GM18951 (cell line): ENCODE measurements at regions not wholly inside any gene's neighbourhood (a gene's known extent, or its start where the extent isn't known, plus 50 kb on each side); places are given as distances from the start of the nearest gene placed in this dataset.
"Not testable (repeated sequence)": the region's sequence is repeated elsewhere in the genome, so short reads cannot be mapped to it uniquely, and the experiment has no call there.

ENCODE experiments used
- POLR2A ChIP-seq: IDR thresholded peaks from 4 replicates; pipeline ENCODE4 v1.6.1; 2011; ENCODE audit warnings: mild to moderate bottlenecking; ENCODE audit not compliant: insufficient read length, insufficient read depth; ENCODE audit errors: extremely low read depth
- in situ Hi-C: fragments of 300-500 bp; cut with MboI; formaldehyde crosslinking; loops from one replicate; pipeline ENCODE4 v1.12.0; 2022; ENCODE audit warnings: low sequenced_read_pairs, mixed read lengths, inconsistent platforms; ENCODE audit not compliant: unreplicated experiment

DNA sequence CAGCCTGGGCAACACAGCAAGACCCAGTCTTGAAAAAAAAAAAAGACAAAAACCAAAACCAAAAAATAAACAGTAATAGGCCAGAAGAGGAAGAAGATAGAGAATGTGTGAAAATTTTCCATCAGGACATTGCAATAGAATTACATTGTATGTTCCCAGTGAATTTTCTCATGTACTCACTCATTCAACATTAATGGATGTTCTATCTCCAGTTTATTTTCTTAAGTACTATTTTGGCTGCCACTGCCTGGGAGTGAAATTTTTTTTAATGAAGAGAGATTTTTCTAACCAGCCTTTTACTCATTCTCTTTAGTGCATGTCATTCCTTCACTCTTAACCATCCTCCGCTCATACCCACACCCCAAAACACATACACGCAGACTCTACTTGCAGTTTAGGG lies 282.8 kb downstream of the ALDH8A1 start:
- TF ChIP-seq POLR2A, result no peak
- in situ Hi-C loops, result no loop called here

DNA sequence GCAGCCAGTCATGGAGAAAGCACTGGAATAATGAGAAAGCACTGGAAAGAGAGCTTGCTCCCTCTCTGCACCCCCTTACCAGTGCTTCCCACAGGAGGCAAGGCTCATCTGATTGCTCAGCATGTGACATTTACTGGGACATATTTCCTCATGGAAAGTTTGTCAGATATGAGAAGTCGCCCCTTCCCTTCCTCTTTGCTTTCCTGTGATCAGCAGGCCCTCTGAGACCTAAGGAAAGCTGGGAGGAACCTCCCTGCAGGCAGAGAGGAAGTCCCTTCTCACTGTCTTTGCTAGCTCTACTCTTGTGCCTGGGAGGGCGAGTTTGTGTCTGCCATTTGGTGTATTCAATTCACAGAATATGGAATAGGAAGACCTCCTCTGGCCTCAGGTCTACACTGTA lies 283.8 kb downstream of the ALDH8A1 start:
- in situ Hi-C loops, result no loop called here
- no peak for TF ChIP-seq POLR2A

DNA sequence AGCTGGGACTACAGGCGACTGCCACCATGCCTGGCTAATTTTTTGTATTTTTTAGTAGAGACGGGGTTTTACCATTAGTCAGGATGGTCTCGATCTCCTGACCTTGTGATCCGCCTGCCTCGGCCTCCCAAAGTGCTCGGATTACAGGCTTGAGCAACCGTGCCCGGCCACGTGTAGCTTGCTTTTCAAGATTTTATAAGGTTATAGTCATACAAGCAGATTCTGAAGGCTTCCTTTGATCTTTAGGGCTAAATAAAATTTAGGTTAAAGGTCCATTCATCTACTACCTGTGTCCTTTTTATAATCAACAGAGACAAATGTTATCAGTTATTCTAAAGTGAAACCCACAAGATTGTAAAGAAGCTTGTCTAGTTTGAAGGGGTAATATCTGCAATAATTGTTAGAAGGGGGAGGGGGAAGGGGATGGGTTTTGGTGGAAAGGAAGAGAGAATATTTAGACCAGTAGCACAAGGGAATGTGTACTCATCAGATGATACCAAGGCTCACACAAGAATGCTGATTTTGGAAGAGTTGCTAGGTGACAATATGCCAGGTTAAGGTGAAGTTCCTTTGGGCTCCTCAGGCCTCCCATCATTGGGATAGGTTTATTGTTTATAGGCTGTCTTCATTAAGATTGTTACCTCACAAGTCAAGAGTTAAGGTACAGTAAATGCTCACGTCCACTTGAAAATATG lies 284.7 kb downstream of the ALDH8A1 start:
- TF ChIP-seq POLR2A, result no peak

DNA sequence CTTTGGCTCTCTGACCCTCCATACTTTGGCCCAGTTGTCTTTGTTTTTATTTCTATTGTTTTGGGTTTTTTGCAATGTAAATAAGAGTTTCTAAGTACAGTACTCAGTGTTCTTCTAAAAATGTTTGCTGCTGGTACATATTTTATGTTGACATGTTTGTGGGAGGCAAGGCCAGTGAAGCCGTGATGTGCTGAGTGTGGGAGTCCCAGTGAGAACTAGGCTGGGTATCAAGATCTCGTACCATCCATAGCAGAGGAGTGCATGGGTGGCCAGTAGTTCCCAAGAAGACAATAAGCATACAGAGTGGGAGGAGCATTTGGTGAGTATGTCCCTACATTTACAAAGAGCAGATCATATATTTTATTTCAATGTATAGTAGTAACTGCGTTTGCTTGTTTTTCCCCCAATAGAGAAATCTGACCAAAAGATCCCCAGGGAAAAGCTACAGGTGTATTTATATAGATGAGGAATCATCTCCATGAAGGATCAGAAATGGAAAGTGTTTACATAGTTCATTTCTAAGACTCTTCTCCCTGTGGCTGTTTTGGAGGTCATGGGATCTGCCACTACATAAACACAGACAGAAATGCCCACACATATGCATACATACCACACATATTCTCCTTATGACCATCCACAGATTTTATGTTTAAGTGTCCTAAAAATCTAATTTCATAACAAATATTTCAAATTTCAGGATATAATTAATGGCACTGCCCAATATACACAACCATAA lies 285.9 kb downstream of the ALDH8A1 start:
- no peak for TF ChIP-seq POLR2A
- in situ Hi-C loops, result no loop called here

More for the DNA sequence above, 284.7 kb downstream of the ALDH8A1 start:
- in situ Hi-C loops, result no loop called here

DNA sequence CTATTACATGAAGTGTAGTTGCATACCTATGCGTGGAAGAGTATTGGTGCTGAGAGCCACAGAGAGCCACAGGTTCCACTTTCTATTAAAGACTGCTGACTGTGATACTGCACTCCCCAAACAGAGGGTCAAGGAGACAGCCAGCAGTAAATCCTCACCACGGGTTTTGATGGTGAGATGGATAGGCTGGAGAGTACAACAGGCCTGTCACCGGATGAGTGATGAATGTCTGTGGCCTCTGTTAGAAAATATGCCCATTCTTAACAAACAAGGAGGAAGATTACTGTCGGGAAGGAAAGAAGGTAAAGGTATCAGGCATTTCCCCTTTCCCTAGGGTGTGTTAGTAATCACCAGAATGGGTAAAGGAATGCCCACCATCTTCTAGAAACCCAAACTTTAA lies 286.5 kb downstream of the ALDH8A1 start:
- no peak for TF ChIP-seq POLR2A
- in situ Hi-C loops, result no loop called here

DNA sequence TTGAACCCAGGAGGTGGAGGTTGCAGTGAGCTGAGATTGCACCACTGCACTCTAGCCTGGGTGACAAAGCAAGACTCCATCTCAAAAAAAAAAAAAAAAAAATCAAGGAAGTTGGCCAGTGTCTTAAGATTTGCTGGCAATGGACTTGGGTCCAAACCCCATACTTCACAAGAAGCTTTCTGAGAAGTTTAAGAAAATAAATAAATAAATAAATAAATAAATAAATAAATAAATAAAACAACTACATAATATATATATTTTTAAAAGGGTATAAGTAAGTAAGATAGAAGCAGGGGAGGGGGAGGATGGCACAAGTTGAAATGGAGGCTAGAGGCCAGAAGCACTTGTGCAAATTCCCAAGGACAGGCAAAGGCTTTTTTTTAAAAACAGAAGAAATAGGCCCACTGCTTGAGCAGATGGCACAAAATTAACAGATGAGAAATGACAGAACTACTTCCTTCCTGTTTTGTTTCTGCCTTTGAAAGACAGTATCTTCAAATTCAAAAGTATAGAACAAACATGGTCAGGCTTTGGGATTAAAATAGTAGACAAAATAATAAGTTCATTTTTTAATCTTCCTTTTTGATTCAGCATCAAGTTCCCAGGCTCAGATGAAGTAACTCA lies 287.7 kb downstream of the ALDH8A1 start:
- no peak for TF ChIP-seq POLR2A
- in situ Hi-C loops, result no loop called here

DNA sequence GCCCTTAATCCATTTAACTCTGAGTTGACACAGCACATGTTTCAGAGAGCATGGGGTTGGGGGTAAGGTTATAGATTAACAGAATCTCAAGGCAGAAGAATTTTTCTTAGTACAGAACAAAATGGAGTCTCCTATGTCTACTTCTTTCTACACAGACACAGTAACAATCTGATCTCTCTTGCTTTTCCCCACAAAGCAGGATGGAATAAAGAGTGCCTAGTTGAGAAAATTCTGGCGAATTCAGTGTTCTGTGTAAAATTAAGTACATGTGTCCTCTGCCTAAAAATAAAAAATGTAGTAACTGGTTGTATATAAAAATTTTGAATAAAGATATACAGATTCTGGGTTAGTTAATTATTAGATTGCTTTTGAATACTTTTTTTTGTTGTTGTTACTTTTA lies 290.0 kb downstream of the ALDH8A1 start:
- in situ Hi-C loops, result not testable (repeated sequence)

DNA sequence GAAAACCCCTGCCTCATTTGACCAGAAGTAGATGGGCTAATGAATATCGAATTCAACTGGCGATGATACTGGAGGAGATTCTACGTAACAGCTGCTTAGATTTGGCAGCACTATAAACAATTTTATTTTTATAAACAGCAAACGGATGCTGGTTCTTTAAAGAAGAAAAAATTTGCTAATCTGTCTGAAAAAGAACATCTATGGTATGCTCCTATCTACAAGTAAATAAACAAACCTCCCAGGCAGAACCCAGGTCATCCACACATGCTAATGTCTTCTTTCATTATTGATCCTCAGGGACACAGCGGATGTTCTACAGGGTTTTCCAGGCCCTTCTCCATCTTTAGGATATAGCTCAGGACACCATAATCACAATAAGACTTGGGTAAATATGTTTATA lies 291.3 kb downstream of the ALDH8A1 start:
- TF ChIP-seq POLR2A, result no peak
- in situ Hi-C loops, result no loop called here

DNA sequence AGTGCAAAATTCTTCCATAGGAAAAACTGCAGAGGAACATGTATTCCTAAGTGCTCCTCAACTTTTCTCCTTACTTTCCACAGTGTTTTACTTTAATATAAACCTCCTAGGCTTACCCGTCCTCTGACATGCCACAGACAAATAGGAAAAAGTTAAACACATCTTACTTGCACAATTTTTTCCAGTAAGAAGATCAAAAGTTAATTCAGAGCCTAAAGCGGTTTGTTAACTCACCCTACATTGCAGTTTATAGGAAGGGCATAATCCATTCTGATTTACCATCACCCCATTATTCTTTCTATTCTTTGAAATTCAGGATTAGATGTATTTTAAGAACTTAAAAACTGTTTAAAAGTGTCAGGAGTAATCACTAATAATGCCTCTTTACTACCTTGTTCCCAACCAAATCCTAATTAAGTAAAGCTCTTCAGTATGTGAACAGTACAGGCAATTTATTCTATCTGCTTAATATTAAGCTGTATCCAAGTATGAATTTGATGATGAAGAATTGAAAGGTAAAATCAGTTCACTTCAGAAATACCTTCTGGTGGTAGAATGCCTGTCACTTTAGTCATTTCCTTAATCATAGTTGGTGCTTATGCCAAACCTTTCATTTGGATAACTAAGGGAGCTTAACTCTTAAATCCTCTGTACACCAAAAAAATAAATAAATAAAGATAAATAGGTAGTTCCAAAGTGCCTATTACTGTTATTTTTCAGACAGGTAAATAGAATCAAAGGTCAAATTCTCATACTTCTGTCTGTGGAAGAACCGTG lies 292.0 kb downstream of the ALDH8A1 start:
- no peak for TF ChIP-seq POLR2A
- in situ Hi-C loops, result no loop called here

DNA sequence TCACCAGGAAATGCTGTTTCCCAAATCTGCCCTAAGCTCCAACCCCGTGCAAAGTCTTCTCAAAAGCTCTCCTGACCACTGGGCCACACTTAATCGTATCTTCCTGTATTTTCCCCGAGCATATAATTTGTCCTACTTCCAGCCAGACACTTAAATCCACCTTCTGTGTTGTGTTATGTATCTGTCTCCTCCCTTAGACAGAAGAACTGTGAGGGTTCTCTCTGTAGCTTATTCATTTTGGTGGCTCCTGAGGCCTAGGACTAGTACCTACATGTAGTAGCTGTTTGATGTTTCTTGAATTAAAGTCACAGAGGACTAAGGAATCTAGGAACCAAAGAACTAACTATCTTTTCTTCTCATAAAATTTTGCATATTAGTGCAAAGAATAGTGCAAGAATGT lies 292.6 kb downstream of the ALDH8A1 start:
- TF ChIP-seq POLR2A, result no peak
- in situ Hi-C loops, result no loop called here

DNA sequence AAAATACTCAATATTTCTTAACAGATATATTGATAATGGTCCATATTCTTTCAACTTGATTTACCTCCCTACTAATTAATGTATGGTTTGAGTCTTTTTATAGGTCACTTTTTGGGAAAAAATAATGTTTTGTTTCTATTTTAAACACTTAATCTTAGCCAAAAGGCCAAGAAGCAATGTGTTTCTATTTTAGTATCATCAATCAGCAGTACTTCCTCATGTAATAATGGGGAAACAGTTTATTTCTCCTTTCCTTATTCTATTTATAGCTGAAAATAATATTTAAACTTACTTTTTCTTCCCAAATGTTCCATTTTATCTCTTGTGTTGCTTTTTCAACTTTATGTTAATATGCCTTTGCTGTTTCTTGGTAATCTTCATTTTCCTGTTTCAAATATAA lies 295.1 kb downstream of the ALDH8A1 start:
- no peak for TF ChIP-seq POLR2A
- in situ Hi-C loops, result no loop called here

DNA sequence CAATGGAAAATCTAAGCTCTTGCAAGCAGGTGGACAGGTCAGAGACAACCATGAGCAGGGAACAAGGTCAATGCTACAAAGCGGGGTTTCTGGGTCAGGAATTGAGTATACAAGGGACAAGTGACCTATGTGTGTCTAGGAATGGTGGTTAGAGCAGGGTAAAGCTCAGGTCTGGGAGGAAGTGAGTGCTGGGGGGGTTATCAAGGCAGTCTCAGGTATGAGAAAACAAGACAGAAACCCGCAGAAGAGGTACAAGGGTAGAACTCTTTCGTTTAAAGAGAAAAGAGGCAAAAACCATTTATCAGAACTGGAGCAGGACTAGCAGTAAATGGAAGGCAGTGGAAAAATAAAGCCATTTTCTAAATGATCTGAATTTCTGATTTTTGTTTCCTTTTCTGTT lies 298.4 kb downstream of the ALDH8A1 start:
- TF ChIP-seq POLR2A, result no peak
- in situ Hi-C loops, result no loop called here

DNA sequence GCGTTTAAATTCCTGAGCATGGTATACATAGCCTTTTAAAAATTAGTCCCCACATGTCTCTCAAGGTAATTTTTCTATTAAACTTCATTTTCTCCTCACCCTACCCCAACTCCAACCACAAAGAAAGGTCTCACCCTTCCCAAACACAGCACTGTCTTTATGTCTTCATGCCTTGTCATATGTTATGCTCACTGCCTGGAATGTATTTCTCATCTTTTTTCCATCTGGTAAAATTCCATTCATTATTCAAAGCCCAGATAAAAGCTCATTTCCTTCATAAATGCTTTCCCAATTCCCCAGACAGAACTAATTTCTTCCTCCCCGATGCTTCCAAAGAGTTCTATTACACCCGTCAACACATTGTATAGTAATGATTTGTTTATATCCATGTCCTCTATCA lies 302.0 kb downstream of the ALDH8A1 start:
- in situ Hi-C loops, result loop anchor here (5.0 to 25.0 kb wide), 2 partner anchors 239 to 466 kb away; no protein-coding TSS in a partner anchor
- TF ChIP-seq POLR2A, result no peak
